ENCODE measurements at regions not wholly inside any gene's neighbourhood (a gene's known extent, or its start where the extent isn't known, plus 50 kb on each side); places are given as distances from the start of the nearest gene placed in this dataset.
"Not testable (repeated sequence)": the region's sequence is repeated elsewhere in the genome, so short reads cannot be mapped to it uniquely, and the experiment has no call there.

DNA sequence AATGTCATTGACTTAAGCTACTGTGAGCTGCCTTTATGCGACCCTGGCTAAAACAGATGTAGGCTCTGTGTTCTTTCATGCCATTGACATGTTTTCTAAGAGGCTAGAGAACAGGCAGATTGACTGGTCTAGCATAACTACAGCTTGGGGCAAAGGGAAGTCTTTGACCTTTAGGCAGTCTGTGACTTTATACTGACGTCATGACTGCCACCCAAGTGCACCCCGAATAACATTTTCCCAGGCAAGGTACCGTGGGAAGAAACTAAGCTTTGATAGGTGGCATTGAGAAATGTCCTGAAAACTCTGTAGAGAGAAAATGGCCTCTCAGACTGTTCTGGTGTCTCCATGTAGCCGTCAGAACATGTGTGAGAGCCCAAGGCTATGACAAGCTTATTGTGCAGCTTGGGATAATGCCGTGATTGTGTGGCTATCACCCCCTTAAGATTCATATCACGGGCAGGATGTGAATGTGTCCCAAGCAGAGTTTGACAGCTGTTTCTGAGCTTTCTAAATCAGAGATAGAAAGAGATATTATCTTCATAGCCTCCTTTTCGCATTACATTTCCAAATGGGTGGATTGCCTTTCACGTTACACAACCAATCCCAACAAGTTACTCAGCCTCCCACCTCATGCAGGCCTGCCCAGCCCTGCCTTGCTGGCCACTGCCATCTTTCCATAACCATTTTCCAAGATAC, 672.2 kb upstream of the ACVR2A start:
- FAIRE-seq (no peak), DNase-seq (ENCODE audit: insufficient read length, low spot score) (no peak)

GRCh38 chr2:147171941-147172340, 672.9 kb upstream of the ACVR2A start:
- no peak for DNase-seq (ENCODE audit: insufficient read length, low spot score)
- FAIRE-seq: no peak

GRCh38 chr2:147170932-147171331, 673.9 kb upstream of the ACVR2A start:
- DNase-seq (ENCODE audit: insufficient read length, low spot score) (no peak), FAIRE-seq (no peak)

DNA sequence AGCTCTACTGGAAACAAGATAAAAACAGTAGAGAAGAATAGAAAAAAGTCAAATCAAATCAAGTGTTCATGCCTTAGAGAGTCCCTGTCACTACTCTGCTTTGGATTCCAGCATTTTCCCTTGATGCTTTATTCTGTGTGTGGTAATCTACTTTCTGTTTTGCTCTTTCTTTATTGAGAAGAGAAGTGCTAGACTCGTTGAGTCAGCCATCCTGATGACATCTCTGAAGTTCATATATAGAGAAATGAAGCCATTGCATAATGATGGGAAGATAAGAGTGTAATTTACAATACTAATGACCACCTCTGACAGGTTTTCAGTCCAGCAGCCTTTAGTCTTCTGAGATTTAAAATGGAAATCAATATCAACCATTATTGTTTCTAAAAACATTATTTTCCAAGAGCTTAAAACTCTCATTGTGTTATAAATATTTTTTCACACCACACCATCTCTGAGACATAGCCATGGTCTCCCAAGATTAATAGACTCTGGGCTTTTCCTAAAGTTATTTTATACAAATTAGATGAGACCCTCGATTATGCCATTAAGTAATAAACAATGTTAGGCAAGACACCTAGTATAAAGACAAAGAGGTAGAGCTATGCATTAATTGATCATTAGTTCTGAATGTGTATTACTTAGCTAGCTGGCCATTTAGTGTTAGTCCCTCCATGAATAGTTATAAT, 679.0 kb upstream of the ACVR2A start:
- DNase-seq (ENCODE audit: insufficient read length, low spot score) (no peak), FAIRE-seq (no peak)

DNA sequence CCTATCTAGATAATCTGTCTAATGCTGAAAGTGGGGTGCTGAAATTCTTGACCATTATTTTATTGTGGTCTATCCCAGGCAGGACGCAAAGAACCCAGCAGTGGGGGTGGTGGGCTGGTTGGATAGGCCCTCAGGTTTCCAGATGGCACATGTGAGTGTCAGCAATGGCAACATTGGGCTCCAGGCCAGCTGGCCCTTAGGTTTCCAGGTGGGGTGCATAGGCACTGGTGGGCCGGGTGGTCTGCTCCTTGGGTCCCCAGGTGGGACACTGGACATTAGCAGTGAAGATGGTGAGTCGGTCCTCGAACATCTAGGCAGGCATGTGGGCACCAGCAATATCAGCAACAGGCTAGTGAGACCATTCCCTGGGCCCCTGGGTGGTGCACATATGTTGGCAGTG, 680.3 kb upstream of the ACVR2A start:
- DNase-seq (ENCODE audit: insufficient read length, low spot score) (no peak), FAIRE-seq (no peak)

- no peak for FAIRE-seq
These were observed 683.1 kb upstream of the ACVR2A start for GRCh38 chr2:147161746-147162145.

GRCh38 chr2:147156970-147157369, 687.9 kb upstream of the ACVR2A start:
- DNase-seq (ENCODE audit: insufficient read length, low spot score) (no peak), FAIRE-seq (no peak)

More at GRCh38 chr2:147161746-147162145, 683.1 kb upstream of the ACVR2A start:
- DNase-seq (ENCODE audit: insufficient read length, low spot score): no peak

DNA sequence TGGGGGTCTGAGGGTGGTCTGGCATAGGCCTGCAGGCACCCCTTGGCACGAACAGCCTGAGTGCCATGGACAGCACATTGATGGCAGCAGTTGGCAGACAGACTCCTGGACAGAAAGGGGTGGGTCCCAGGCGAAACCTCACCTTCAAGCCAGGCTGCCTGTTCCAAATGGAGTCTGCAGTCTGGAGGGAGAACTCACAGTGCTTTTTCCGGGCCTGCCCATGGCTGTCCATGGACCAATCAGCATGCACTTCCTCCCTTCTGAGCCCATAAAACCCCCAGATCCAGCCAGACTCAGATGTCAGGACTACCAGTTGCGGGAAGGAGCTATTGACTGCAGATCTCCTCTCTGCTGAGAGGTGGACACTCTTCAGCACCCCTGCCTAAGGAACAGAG, 694.6 kb upstream of the ACVR2A start:
- no peak for DNase-seq (ENCODE audit: insufficient read length, low spot score)
- no peak for FAIRE-seq

GRCh38 chr2:147149575-147150240, 695.1 kb upstream of the ACVR2A start:
- DNase-seq (ENCODE audit: insufficient read length, low spot score): no peak
- no peak for FAIRE-seq

DNA sequence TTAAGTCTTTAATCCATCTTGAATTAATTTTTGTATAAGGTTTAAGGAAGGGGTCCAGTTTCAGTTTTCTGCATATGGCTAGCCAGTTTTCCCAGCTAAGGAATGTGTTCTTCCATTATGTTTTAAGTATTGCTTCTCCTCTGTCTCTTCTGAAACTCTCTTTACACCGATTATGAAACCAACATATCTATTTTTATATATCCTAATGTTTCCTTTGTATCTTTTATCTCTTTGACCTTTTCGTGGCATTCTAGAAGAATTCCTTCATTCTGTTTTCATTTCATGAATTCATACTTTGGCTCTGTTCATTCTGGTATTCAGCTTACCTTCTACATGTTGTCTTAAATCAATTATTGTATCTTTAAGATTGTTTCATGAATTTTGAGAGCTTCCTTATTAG, 697.0 kb upstream of the ACVR2A start:
- no peak for DNase-seq (ENCODE audit: insufficient read length, low spot score)
- no peak for FAIRE-seq

DNA sequence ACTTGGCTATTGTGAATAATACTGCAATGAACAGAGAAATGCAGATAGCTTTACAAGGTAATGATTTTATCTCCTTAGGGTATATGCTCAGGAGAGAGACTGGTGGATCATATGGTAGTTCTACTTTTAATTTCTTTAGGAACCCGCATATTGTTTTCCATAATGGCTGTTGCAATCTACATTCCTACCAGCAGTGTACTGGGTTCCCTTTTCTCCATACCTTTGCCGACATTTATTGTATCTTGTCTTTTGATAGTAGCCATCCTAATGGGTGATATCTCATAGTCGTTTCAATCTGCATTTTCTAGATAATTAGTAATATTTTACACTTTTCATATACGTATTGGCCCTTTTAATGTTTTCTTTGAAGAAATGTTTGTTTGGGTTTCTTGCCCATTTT, 702.9 kb upstream of the ACVR2A start:
- FAIRE-seq (no peak), DNase-seq (ENCODE audit: insufficient read length, low spot score) (no peak)

GRCh38 chr2:147139732-147140131, 705.1 kb upstream of the ACVR2A start:
- not testable (repeated sequence) for FAIRE-seq

GRCh38 chr2:147137711-147138110, 707.1 kb upstream of the ACVR2A start:
- FAIRE-seq (no peak), DNase-seq (ENCODE audit: insufficient read length, low spot score) (no peak)

More at GRCh38 chr2:147139732-147140131, 705.1 kb upstream of the ACVR2A start:
- DNase-seq (ENCODE audit: insufficient read length, low spot score): not testable (repeated sequence)

- DNase-seq (ENCODE audit: insufficient read length, low spot score): no peak
- FAIRE-seq: no peak
These were observed 709.5 kb upstream of the ACVR2A start for GRCh38 chr2:147135376-147135775.

- FAIRE-seq (no peak), DNase-seq (ENCODE audit: insufficient read length, low spot score) (no peak)
These were observed 711.4 kb upstream of the ACVR2A start for GRCh38 chr2:147133286-147133908.

GRCh38 chr2:147125145-147125544, 719.7 kb upstream of the ACVR2A start:
- DNase-seq (ENCODE audit: insufficient read length, low spot score) (no peak), FAIRE-seq (no peak)

- DNase-seq (ENCODE audit: insufficient read length, low spot score) (no peak), FAIRE-seq (no peak)
These were observed 721.9 kb upstream of the ACVR2A start for GRCh38 chr2:147122944-147123343.

- FAIRE-seq: no peak
These were observed 733.9 kb upstream of the ACVR2A start for GRCh38 chr2:147110962-147111361.

DNA sequence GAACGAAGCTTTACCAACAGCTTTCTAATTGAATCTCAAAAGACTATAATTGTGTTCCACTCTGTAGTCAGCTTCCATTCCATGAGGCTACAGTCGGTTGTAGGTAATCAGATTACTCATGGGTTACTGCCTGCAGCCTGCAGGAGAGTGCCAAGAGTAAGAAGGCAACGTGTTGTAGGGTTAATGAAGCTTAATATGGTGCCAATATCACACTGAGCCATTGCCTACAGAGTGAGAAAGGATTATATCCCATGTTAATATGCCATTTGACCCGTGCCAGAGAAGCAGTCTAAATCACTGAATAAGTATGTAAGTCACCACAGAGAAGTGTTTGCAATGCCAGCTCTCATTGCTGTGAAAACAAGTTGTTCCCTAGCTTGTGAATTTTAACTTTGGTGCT, 734.5 kb upstream of the ACVR2A start:
- no peak for FAIRE-seq
- DNase-seq (ENCODE audit: insufficient read length, low spot score): no peak

More at GRCh38 chr2:147110962-147111361, 733.9 kb upstream of the ACVR2A start:
- no peak for DNase-seq (ENCODE audit: insufficient read length, low spot score)

DNA sequence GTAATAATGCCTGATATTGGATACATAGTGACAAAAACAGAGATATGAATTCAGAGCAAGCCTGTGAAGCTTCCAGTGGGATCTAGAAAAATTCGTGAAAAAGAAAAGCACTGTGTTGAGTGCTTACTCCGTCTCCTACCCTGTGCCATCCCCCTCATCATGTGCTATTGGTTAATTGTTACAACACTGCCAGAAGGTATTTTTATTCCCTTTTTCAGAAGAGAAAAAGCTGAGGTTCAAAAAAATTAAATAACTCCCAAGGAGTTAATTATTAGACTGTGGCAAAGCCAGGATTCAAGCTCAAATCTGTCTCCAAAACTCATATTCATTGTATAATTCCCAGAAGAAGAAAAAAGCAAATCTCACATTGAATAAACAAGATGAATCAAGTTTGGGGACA, 735.5 kb upstream of the ACVR2A start:
- FAIRE-seq: no peak
- no peak for DNase-seq (ENCODE audit: insufficient read length, low spot score)

DNA sequence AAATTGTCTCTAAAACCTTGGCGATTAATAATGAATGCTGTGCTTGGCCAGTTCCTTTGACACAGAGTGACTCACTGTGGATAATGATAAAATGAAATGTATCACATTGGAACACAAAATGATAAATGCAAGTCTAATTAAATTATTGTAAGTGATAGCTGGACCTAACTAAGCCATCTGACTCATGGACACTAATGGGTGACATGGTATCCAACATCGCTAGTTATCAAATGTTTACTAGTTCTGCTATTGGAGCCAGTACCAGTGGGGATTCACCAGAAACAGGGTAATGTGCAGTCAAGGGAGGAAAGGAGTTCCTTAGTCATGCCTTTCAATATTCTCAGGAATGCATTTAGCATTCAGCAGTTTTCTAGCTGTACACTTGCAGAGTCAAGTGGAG, 736.3 kb upstream of the ACVR2A start:
- DNase-seq (ENCODE audit: insufficient read length, low spot score): no peak
- FAIRE-seq: no peak

Measured in HTR-8/SVneo (cell line).